ENCODE measurements at regions not wholly inside any gene's neighbourhood (a gene's known extent, or its start where the extent isn't known, plus 50 kb on each side); places are given as distances from the start of the nearest gene placed in this dataset.

DNA sequence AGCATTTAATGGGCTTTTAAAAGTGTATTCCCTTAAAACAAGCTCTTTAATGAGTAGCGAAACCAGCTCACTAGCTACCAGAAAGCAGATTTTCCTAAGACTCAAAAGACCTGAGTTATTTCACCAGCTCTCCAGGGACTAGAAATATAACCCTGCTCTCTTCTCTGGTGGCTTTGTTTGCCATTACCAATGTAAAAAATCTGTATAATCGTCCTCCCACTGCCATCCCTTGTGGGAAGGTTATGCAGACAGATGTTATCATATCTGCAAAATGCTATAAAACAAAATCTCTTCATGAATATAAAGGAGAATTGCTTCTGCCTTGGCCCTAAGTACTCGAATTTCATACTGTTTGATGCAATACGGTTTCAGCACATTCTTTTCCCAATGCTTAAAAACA lies 335.2 kb downstream of the NUP35 start:
- TF ChIP-seq, protein P1, sequence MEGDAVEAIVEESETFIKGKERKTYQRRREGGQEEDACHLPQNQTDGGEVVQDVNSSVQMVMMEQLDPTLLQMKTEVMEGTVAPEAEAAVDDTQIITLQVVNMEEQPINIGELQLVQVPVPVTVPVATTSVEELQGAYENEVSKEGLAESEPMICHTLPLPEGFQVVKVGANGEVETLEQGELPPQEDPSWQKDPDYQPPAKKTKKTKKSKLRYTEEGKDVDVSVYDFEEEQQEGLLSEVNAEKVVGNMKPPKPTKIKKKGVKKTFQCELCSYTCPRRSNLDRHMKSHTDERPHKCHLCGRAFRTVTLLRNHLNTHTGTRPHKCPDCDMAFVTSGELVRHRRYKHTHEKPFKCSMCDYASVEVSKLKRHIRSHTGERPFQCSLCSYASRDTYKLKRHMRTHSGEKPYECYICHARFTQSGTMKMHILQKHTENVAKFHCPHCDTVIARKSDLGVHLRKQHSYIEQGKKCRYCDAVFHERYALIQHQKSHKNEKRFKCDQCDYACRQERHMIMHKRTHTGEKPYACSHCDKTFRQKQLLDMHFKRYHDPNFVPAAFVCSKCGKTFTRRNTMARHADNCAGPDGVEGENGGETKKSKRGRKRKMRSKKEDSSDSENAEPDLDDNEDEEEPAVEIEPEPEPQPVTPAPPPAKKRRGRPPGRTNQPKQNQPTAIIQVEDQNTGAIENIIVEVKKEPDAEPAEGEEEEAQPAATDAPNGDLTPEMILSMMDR (IDR thresholded peaks at IDR 0.05): no peak
- TF ChIP-seq POLR2A (IDR thresholded peaks at IDR 0.05): no peak
- no peak for TF ChIP-seq POLR2AphosphoS5 (IDR thresholded peaks at IDR 0.05; ENCODE audit: insufficient read depth in 1 of 2, low read depth in 1 of 2)

All from vagina (tissue), 2 donors.